Suppressor macrophage (primary cell): ENCODE measurements at regions not wholly inside any gene's neighbourhood (a gene's known extent, or its start where the extent isn't known, plus 50 kb on each side); places are given as distances from the start of the nearest gene placed in this dataset.
"Not testable (repeated sequence)": the region's sequence is repeated elsewhere in the genome, so short reads cannot be mapped to it uniquely, and the experiment has no call there.

Experiments used
- DNase-seq, 4 experiments: peaks; one replicate each; pipeline ENCODE4 v3.0.0-alpha.2; 2020 to 2022

DNA sequence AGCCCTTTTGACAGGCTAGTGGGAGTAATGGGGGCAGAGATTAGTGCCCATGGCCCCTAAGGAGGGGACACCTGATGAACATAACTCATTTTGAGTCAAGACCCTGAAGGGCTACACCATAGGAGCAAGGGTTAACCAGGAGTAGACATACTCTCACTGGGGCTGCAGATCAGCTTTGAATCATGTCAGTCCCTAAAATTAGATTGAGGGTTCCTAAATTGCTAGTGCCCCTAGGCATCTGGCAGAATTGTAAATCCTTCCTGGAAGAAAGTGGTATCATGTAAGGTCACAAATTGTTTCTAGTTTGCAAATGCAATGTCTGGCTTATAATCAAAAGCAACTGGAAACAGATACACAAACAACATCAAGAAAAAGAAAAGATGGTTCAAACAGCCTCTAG lies 52.1 kb upstream of the LRRC37A2 start:
- DNase-seq = not testable (repeated sequence)

DNA sequence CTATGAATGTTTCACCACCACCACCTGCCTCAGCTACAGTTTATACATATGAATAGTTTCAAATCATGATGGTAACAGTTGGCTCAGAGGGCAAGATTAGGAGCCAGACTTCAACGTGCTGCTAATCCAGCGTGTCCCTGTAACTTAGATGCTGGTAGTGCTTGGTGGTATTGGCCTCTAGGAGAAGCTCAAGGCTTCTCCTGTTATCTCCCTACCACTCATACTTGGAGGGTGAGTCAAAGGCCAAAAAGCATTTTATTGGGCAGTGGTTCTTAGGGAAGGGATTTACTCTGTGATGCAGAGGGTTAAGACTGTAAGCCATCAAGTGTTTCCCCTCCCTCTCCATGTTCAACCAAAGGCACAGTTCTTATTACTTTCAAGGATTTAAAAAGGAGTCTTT lies 57.2 kb upstream of the LRRC37A2 start:
- not testable (repeated sequence) for DNase-seq

DNA sequence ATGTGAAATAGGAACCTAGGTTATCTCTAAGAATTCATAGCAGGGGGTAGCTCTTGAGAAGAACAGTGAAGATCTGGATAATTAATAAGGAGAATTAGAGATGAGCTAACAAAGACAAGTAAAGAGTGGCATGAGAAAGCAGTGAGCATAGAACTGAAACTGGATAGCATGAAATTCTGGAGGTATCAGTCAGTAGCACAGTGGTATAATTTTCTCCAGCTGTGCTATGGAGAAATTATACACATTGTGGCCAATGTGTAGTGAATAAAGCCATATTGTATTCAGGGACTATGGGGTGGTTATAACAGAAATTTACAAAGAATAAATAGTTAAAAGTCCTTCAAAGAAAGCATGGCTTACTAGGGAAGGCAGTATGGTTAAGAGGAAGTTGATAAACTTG lies 57.7 kb upstream of the LRRC37A2 start:
- DNase-seq = not testable (repeated sequence)

DNA sequence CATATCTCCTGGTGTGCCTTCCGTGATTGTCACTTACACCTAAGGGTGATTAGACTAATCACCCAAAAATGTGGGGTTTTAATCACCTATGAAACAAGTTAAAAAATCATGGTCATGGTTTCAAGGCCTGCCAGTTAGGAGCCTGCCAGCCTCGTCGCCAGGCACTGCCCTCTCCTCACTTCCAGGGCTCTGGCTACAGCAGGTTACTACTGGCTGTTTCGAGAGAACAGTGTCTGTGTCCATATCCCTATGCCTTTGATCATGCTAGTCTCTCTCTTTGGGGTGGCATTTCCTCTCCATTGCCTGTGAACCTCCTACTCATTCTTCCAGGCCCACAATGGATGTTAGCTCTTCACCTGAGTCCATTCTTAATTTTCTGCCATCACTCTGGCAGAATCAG lies 59.2 kb upstream of the LRRC37A2 start:
- not testable (repeated sequence) for DNase-seq

DNA sequence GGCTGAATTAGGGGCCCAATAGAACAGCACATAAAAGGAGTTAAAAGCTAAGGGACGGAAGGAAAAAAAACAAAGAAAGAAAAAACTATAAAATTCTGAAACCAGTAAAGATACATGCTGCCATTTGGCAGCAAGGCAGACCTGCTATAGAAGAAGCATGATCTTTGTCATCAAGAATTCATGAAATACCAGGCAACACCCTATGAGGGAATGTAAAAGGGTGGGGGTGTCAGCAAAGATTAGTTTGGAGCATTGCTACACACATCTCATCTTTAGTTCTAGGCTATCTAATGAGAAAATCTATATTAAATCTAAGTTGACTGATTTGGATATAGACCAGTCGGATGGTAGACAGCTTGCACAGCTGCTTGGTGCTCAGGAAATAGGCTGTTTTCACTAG lies 66.4 kb upstream of the LRRC37A2 start:
- DNase-seq = not testable (repeated sequence)

DNA sequence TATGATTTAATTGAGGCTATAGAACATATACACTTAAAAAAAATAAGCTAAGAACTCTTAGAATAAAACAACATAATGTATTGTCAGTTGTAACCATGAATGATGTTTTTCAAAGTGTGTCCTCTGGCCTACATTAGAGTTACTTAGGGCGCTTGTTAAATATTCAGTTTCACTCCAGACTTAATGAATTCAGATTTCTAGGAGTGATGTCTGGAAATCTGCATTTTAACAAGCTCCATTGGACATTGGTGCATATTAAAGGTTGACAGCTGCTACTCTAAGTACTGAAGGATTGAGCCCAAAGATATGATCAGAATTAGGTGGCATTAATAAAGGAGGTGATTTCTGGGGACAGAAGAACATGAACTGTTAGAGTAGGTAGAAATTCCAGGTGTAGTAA lies 66.9 kb upstream of the LRRC37A2 start:
- not testable (repeated sequence) for DNase-seq

DNA sequence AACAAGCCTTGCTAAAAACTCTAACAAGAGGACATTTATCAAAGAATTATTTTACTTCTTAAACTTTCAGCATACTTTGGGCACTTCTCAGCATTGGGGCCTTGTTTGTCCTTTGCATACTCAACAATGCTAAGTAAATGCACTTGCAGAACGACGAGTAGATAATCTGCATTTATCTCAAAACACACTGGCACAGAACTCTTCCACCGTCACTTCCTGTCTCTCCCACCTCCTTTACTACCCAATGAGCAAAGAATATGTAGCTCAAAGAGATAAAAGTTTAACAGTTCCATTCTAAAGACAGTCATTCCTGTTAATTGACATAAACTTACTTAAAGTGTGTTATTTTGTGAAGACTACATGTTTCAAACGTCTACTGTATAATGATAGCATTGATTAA lies 70.1 kb upstream of the LRRC37A2 start:
- not testable (repeated sequence) for DNase-seq

DNA sequence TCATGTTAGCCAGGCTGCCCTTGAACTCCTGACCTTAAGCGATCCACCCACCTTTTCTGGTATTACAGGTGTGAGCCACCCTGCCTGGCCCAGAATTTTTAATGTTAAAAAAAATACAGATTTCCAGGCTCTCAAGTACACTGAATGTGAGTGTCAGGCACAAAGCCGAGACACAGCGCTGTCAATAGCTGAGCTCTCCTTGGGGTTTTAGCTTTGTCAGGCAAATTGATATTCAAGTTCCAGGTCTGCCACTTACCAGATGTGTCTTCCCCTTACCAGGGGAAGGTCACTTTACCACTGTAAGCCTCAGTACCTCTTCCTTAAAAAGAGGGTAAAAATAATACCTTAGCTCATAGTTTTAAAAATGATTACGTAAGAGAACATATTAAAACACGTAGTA lies 71.6 kb upstream of the LRRC37A2 start:
- DNase-seq = not testable (repeated sequence)

DNA sequence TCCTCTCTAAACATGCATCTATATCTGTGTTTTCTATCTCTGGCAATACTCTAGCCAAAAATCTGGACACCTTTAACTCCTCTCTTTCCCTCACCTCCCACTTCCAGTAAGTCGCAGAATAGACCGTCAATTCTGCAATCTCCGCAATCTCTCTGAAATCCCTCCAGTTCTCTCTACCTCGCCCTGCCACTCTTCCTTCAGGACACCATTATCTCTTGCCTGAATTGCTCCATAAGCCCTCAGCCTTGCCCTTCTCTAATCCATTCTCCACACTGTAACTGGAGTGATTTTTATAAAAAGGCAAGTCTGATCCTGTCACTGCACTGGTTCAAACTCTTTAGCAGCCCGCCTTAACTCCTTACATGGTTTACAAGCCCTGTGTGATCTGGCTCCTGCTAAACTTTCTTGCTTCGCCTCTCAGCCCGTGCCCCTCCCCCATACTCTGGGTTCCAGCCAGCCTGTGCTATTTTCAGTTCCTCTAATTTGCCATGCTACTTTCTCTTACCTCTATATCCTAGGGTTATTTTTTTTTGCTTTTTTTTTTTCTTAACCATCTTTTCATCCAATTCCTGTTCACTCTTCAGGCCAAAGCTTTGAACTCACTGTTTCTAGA lies 73.0 kb upstream of the ARL17B start:
- DNase-seq = not testable (repeated sequence)

DNA sequence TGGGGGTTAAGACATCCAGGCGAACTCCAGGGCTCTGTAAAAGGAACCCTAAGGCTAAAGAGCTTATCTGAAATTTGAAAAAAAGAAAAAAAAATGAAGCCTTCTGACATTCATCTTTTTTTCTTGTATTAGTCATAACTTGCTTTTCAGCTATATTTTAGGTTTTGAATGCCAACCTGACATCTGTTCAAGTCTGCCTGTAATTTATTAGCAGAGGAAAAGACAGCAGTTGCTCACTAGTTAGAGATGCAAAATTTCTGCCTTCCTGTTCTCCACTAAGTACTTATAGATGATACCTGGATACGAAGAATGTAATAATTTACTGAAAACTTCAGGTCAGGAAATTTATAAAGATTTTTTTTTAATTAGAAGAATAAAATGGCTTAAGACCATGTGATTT lies 68.7 kb upstream of the ARL17B start:
- not testable (repeated sequence) for DNase-seq

DNA sequence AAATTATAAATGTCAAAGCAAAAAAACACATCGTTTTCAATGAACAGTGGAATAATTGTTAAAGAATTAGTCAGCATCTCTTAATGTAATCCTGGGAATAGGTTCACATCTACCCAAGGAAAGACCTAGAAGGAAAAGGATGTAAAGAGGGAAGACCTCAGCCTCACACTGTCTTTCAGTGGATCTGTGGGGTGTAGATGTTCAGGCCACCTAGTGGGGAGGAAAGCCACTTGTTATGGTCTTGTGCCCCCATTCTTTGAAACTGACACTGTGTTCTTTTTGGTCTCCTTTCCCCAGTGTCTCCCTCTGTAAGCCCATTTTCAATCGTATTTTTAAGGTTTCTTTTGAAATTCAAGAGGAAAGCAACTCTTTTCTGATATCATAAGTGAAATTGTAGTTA lies 68.1 kb upstream of the ARL17B start:
- not testable (repeated sequence) for DNase-seq

DNA sequence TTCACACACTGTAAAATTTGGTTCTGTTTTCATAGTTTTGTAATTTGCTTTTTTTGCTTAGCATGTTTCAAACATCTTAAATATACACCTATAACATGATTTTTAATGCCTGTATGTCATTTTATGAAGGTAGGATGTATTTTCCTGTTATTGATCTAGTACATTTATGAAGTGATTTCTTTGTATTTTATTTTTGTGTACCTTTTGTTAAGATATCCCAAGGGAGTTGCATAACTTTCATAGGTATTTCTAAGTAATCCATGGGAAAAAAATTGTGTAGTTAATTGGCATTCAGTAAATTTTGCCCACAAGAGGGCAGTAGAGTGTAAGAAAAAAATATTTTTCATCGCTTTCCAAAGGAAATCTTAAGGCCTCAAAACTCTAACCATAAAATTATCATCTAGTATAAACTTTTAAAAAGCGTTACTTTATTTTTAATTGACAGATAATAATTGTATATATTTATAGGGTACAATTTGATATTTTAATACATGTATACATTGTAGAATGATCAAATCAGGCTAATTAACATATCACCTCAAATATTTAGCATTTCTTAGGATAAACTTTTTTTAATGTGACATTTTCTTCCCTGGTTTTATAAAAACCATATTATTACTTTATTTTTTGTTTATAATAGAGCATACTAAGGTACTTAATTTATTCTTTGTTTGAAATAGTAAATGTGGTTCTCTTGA lies 62.8 kb upstream of the ARL17B start:
- not testable (repeated sequence) for DNase-seq

DNA sequence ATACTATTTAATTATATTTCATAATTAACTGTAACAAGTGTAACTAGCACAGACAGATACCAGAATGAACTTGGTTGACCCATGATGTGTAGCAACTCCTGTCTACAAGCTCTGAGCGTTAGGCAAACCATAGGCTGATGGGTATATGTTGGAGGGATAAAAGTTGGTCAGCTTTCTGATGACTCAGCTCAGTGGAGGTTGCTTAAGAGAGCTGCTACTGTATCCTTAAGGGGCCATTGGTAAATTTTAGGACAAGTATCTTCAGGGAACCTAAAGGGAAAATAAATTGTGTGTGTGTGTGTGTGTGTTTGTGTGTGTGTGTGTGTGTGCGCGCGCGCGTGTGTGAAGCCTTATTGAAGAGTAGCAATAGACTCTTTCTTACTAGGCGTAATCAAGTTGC lies 56.3 kb upstream of the ARL17B start:
- DNase-seq = peak; percentile 4 to 59 (median 30)

DNA sequence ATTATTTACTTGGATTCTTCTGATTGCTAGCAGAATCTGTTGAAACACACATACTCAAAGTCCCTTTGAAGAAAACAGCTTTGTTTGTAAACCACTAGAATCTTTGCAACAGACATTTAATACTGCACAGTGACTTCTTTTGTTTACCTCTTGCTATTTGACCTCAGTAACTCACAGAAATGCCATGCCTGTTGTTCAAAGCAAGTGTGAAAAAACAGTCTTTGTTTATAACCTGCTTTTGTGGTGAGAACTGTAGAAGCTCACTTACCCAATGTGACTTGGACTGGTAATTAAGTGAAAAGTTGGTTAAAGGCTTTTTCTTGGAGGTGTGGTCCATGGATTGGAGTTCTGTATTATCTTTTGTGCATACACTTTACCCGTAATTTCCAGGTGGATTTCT lies 55.7 kb upstream of the ARL17B start:
- DNase-seq = not testable (repeated sequence)

DNA sequence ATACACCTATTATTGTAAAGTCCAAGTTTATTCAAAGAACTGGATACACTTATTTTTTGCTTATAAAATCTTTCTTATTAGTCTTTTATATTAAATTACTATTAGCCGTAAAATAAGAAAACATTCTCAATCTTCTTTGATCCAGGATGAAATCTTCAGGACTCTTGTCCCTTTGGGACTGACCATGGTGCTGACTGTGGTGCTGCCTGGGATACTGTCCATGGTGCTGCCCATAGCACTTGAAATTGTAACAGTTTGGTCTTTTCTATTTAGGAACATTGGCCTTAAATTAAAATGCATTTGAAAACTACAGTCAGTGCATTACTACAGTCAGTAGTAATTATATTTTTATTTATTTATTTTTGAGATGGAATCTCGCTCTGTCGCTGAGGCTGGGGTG lies 53.0 kb upstream of the ARL17B start:
- DNase-seq = not testable (repeated sequence)

DNA sequence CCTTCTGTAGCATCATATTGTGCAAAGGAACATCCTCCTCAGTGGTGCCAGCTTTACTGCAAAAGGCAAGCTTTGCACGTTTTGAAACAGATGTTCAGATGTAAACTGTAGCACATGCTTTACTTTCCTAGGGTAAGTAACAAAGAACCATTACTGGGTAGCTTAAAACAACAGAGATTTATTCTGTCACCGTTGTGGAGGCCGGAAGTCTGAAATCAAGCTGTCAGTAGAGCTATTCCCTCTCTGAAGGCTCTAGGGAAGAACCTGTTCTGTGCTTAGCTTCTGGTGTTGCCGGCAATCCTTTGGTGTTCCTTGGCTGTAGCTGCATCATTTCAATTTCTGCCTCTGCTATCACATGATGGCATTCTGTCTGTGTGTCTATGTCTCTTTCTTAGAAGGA lies 50.6 kb upstream of the ARL17B start:
- not testable (repeated sequence) for DNase-seq

DNA sequence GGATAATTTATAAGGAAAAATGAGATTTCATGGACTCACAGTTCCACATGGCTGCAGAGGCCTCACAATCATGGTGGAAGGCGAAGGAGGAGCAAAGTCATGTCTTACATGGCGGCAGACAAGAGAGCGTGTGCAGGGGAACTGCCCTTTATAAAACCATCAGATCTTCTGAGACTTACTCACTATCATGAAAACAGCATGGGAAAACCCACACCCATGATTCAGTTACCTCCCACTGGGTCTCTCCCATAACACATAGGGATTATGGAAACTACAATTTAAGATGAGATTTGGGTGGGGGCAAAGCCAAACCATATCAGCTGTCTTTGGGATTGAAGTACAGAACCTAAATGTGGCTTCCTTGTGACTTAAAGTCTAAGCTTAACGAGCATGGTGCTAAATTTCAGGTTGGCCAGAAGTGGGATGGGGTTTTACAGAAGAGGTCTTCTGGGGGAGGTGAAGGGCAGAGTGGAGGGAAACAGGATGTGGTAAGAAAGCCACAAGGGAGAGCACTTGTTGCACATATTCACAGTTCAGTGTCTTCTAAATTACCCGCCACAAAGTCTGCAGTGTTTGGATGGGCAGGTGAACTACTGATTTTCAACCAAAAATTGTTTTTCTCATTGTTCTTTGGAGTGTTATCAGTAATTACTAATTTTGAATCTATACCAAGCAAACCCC lies 49.7 kb upstream of the ARL17B start:
- DNase-seq = not testable (repeated sequence)
